NB4 (cell line): ENCODE measurements at regions not wholly inside any gene's neighbourhood (a gene's known extent, or its start where the extent isn't known, plus 50 kb on each side); places are given as distances from the start of the nearest gene placed in this dataset.

Source experiments
- MAX ChIP-seq: IDR thresholded peaks from 2 replicates; pipeline ENCODE4 v1.6.1; 2011; ENCODE audit warnings: low read depth, low read length
- MYC ChIP-seq: IDR thresholded peaks from 2 replicates; pipeline ENCODE4 v1.6.1; 2011; ENCODE audit warnings: low read depth, low read length
- POLR2A ChIP-seq: IDR thresholded peaks from 2 replicates; pipeline ENCODE4 v1.6.1; 2011; ENCODE audit warnings: mild to moderate bottlenecking; ENCODE audit not compliant: insufficient read length; ENCODE audit errors: extremely low read depth
- TF ChIP-seq, protein P1 (sequence below): IDR thresholded peaks from one replicate; pipeline ENCODE4 v1.5.1; 2012; ENCODE audit warnings: low read depth, low read length

DNA sequence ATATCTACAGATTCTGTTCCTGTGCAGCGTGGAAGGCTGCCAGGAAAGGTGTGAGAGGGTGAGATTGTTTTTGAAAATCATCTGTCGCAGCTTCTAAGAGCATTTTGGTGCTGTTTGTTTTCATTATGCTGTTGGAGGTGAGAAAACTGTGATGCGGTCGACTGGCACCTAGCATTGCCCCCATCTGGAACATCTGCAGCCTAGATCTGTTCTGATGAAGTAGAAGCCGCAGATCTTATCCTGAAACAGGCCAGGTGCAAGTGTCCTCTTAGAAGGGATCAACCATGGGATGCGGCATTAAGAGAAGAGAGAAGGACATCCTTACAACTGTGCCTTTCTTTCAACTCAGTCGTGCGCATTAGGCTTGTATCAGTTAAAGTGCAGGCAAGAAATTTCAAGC lies 167.3 kb downstream of the CDH26 start:
- TF ChIP-seq, protein P1, sequence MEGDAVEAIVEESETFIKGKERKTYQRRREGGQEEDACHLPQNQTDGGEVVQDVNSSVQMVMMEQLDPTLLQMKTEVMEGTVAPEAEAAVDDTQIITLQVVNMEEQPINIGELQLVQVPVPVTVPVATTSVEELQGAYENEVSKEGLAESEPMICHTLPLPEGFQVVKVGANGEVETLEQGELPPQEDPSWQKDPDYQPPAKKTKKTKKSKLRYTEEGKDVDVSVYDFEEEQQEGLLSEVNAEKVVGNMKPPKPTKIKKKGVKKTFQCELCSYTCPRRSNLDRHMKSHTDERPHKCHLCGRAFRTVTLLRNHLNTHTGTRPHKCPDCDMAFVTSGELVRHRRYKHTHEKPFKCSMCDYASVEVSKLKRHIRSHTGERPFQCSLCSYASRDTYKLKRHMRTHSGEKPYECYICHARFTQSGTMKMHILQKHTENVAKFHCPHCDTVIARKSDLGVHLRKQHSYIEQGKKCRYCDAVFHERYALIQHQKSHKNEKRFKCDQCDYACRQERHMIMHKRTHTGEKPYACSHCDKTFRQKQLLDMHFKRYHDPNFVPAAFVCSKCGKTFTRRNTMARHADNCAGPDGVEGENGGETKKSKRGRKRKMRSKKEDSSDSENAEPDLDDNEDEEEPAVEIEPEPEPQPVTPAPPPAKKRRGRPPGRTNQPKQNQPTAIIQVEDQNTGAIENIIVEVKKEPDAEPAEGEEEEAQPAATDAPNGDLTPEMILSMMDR: no peak
- TF ChIP-seq POLR2A: no peak
- no peak for TF ChIP-seq MAX
- no peak for TF ChIP-seq MYC
